ENCODE measurements at regions not wholly inside any gene's neighbourhood (a gene's known extent, or its start where the extent isn't known, plus 50 kb on each side); places are given as distances from the start of the nearest gene placed in this dataset.

GRCh38 chr21:43351501-43352153, 75.3 kb downstream of the SIK1 start:
- TF ChIP-seq EP300 (IDR thresholded peaks at IDR 0.05) (no peak), POLR2A (IDR thresholded peaks at IDR 0.05) (no peak), POLR2AphosphoS5 (IDR thresholded peaks at IDR 0.05) (no peak)
- TF ChIP-seq, protein P1, sequence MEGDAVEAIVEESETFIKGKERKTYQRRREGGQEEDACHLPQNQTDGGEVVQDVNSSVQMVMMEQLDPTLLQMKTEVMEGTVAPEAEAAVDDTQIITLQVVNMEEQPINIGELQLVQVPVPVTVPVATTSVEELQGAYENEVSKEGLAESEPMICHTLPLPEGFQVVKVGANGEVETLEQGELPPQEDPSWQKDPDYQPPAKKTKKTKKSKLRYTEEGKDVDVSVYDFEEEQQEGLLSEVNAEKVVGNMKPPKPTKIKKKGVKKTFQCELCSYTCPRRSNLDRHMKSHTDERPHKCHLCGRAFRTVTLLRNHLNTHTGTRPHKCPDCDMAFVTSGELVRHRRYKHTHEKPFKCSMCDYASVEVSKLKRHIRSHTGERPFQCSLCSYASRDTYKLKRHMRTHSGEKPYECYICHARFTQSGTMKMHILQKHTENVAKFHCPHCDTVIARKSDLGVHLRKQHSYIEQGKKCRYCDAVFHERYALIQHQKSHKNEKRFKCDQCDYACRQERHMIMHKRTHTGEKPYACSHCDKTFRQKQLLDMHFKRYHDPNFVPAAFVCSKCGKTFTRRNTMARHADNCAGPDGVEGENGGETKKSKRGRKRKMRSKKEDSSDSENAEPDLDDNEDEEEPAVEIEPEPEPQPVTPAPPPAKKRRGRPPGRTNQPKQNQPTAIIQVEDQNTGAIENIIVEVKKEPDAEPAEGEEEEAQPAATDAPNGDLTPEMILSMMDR (IDR thresholded peaks at IDR 0.05), result no peak
